Ishikawa (cell line): ENCODE measurements at regions not wholly inside any gene's neighbourhood (a gene's known extent, or its start where the extent isn't known, plus 50 kb on each side); places are given as distances from the start of the nearest gene placed in this dataset.

Experiments used
- CREB1 ChIP-seq: IDR thresholded peaks from 2 replicates; pipeline ENCODE4 v1.6.1; 2012; ENCODE audit warnings: low read depth
- EP300 ChIP-seq: IDR thresholded peaks from 2 replicates; pipeline ENCODE4 v1.6.1; 2012; ENCODE audit warnings: borderline replicate concordance

DNA sequence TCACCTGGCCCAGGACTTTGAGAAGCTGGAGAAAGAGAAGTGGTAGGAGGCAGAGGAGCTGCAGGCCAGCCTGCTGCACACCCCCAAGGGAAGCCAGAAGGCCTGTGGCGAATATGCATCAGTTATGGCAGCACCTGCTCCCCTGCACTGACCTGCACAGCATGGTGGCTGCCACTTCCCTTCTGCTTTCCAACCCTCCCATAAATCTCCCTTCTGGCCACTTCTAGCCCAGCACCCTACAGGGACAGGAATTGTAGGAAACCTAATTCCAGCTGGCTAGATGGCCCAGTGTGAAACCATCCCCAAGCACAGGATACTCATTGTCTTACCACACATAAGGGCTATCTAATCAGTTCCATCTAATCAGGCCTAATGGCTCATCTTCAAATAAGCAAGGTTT lies 136.3 kb downstream of the TBX3 start:
- TF ChIP-seq CREB1: no peak
- no peak for TF ChIP-seq EP300
